Lung (tissue), 11 donors: ENCODE measurements at regions not wholly inside any gene's neighbourhood (a gene's known extent, or its start where the extent isn't known, plus 50 kb on each side); places are given as distances from the start of the nearest gene placed in this dataset.

Source experiments
- ATAC-seq: fragments of 200-7000 bp; cut with Tn5 transposase; one replicate; pipeline ENCODE4 v1.9.1; 2020; ENCODE audit warnings: moderate number of reproducible peaks; ENCODE audit not compliant: insufficient read depth, low FRiP score
- DNase-seq, 3 donors: peaks; one replicate each; pipeline ENCODE4 v3.0.0-alpha.2; 2013 to 2017
- H3K27ac ChIP-seq, 2 donors: one replicate each; pipeline ENCODE4 v1.5.1; 2013; ENCODE audit warnings: mild to moderate bottlenecking in 2 of 2, moderate library complexity in 2 of 2, control low read depth in 1 of 2, inconsistent platforms in 1 of 2, low read depth in 1 of 2, low read length in 1 of 2
- H3K27me3 ChIP-seq, 3 donors: one replicate each; pipeline ENCODE4 v1.5.1; 2013; ENCODE audit warnings: low read length in 2 of 3; ENCODE audit not compliant: control insufficient read depth in 3 of 3, insufficient read depth in 3 of 3
- H3K36me3 ChIP-seq, 4 donors: one replicate each; pipeline ENCODE4 v1.5.1; 2013; ENCODE audit warnings: low read length in 4 of 4, mild to moderate bottlenecking in 1 of 4, moderate library complexity in 1 of 4; ENCODE audit not compliant: control insufficient read depth in 4 of 4, insufficient read depth in 4 of 4
- H3K4me1 ChIP-seq, 5 donors: one replicate each; pipeline ENCODE4 v1.5.1; 2013; ENCODE audit warnings: low read length in 5 of 5, mild to moderate bottlenecking in 2 of 5, moderate library complexity in 1 of 5; ENCODE audit not compliant: control insufficient read depth in 5 of 5, insufficient read depth in 5 of 5
- H3K4me3 ChIP-seq: one replicate; pipeline ENCODE4 v1.5.1; 2013; ENCODE audit warnings: mild to moderate bottlenecking, control low read depth, moderate library complexity
- H3K9ac ChIP-seq, 2 donors: one replicate each; pipeline ENCODE4 v1.5.1; 2013; ENCODE audit warnings: low read length in 2 of 2, control low read depth in 1 of 2; ENCODE audit not compliant: insufficient read depth in 1 of 2
- H3K9me3 ChIP-seq, 4 donors: one replicate each; pipeline ENCODE4 v1.5.1; 2013; ENCODE audit warnings: low read length in 3 of 4, mild to moderate bottlenecking in 1 of 4, moderate library complexity in 1 of 4; ENCODE audit not compliant: control insufficient read depth in 4 of 4, insufficient read depth in 3 of 4
- WGBS, 2 donors: extraction: QIAGEN DNeasy Blood & Tissue Kit; methylation state at CpG; one replicate each; pipeline ENCODE4 v1.1.7; 2013; 5-methylcytosine and 5-hydroxymethylcytosine counted together
- TF ChIP-seq, protein P1 (sequence below): IDR thresholded peaks from 2 replicates; pipeline ENCODE4 v1.5.1; 2012; ENCODE audit warnings: mild to moderate bottlenecking; ENCODE audit errors: control extremely low read depth, extremely low read depth
- donor health status: control.
- donor health status: control.
- donor health status: Bipolar disorder and iron deficiency.
- donor health status: healthy.
- donor health status: DM: yes; HTN: yes; CAD: no.

DNA sequence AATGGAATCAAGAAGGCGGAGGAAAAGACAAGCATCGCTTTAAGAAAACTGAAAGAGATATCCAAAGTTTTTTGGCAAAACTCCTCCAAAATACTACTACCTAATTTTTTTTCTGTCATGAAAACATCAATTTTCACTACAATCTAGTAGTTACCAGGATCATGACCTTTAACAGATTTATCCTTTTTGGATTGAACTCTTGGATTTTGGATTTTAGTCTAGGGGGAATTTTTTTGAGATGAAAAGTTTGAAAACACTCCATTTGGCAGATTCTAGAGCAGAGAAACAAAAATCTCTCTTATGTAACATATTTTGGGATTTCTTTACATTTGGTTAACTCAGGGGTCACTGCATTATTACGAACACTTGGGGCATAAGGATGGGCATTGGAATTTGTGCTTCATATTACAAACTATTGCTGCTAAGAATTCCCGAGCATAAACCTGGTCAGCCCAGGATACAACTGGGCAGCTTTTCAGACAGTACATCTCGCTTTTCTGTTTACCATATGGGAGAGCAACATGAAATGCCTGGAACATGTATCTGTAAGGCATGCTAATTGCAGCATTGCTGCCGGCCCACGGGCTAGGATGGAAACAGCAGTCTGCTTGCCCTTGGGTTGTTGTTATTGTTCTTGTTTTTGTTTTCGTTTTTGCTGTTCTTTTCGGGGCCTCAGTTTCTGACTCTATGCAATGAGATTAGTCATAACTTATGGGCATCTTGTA, 264.3 kb downstream of the RHOU start:
- DNase-seq (no peak), ATAC-seq (no peak)
- Histone ChIP-seq H3K4me3 (no peak overlapping the region), H3K27ac (no peak overlapping the region), H3K27me3 (no peaks in the 10 kb centered on the region), H3K9ac (no peak overlapping the region), H3K4me1 (peaks cover 0 to 35% (median 0%) of the 10 kb centered on the region in 5 donors), H3K9me3 (no peaks in the 10 kb centered on the region), H3K36me3 (no peaks in the 10 kb centered on the region)
- 94 to 95% methylated on average over 9 of the region's 9 CpGs for WGBS, 2 donors
- TF ChIP-seq, protein P1, sequence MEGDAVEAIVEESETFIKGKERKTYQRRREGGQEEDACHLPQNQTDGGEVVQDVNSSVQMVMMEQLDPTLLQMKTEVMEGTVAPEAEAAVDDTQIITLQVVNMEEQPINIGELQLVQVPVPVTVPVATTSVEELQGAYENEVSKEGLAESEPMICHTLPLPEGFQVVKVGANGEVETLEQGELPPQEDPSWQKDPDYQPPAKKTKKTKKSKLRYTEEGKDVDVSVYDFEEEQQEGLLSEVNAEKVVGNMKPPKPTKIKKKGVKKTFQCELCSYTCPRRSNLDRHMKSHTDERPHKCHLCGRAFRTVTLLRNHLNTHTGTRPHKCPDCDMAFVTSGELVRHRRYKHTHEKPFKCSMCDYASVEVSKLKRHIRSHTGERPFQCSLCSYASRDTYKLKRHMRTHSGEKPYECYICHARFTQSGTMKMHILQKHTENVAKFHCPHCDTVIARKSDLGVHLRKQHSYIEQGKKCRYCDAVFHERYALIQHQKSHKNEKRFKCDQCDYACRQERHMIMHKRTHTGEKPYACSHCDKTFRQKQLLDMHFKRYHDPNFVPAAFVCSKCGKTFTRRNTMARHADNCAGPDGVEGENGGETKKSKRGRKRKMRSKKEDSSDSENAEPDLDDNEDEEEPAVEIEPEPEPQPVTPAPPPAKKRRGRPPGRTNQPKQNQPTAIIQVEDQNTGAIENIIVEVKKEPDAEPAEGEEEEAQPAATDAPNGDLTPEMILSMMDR, result no peak

DNA sequence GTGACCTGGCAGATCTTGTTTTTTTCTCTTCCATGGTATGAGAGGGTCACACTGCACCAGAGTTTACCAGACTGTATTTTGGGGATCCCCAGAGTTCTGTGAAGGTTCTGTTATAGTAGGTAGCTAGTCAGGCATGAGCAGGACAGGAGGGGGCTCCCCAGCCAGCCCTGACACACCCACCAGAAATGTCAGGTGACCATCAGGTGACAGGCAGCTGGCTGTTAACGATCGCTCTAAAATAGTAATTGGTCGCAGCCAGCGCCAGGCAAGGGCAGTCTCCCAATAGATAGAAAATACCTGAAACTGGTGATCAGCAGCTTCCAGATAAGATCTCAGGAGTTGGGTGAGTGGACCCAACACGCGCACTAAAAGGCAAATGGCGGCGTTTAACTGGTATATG, 264.9 kb downstream of the RHOU start:
- ATAC-seq, result no peak
- 96 to 98% methylated on average over 8 of the region's 8 CpGs for WGBS, 2 donors

GRCh38 chr1:229001467-229002011, 266.3 kb downstream of the RHOU start:
- WGBS, 2 donors, result 37 to 49% methylated on average over 1 of the region's 1 CpG
- Histone ChIP-seq H3K9me3 (no peaks in the 10 kb centered on the region), H3K4me3 (no peak overlapping the region), H3K36me3 (no peaks in the 10 kb centered on the region), H3K9ac (no peak overlapping the region), H3K4me1 (peaks cover 0 to 30% (median 0%) of the 10 kb centered on the region in 5 donors), H3K27ac (no peak overlapping the region), H3K27me3 (no peaks in the 10 kb centered on the region)
- TF ChIP-seq, protein P1, result no peak
- ATAC-seq (no peak), DNase-seq (no peak)

More for the DNA sequence above, 264.9 kb downstream of the RHOU start:
- no peak overlapping the region for H3K9ac ChIP-seq
- no peak for DNase-seq
- no peaks in the 10 kb centered on the region for H3K9me3 ChIP-seq
- no peak overlapping the region for H3K4me3 ChIP-seq
- H3K27ac ChIP-seq, result no peak overlapping the region
- TF ChIP-seq, protein P1, result no peak
- no peaks in the 10 kb centered on the region for H3K27me3 ChIP-seq
- no peaks in the 10 kb centered on the region for H3K36me3 ChIP-seq
- peaks cover 0 to 35% (median 0%) of the 10 kb centered on the region in 5 donors for H3K4me1 ChIP-seq
